GM18498 (cell line): ENCODE measurements at regions not wholly inside any gene's neighbourhood (a gene's known extent, or its start where the extent isn't known, plus 50 kb on each side); places are given as distances from the start of the nearest gene placed in this dataset.
"Not testable (repeated sequence)": the region's sequence is repeated elsewhere in the genome, so short reads cannot be mapped to it uniquely, and the experiment has no call there.

Experiments
- ATAC-seq: cut with Tn5 transposase; IDR thresholded peaks from one replicate; pipeline ENCODE4 v1.9.1; 2021; ENCODE audit warnings: mild to moderate bottlenecking, moderate library complexity; ENCODE audit not compliant: unreplicated experiment

DNA sequence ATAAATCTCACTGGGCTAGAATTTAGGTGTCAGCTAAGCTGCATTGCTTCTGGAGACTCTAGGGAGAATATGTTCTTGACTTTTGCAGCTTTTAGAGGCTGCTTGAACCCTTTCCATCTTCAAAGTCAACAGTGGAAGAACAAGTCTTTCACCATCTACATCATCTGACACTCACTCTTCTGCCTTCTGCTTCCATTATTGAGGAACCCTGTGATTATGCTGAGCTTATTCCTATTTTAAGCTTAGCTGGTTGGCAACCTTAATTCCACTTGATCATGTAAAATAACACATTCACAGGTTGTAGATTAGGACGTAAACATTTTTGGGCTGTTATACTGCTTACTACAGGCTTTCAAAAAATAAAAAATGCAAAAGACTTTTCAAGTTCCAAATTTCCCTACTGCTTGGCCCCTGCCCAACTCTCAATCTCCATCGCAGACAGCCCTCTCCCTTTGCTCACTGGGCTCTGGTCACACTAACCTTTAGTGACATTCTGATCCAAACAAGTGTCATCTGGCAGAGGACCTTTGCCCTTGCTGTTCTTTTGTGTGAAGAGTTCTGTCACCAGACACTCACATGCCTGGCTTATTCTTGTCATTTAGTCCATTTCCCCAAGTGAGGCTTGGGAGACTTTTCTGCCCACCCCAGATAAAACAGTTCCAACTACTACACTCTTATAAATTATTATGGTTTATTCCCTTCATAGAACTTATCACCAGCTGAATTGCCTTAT lies 1056.0 kb downstream of the STIM2 start:
- no peak for ATAC-seq

DNA sequence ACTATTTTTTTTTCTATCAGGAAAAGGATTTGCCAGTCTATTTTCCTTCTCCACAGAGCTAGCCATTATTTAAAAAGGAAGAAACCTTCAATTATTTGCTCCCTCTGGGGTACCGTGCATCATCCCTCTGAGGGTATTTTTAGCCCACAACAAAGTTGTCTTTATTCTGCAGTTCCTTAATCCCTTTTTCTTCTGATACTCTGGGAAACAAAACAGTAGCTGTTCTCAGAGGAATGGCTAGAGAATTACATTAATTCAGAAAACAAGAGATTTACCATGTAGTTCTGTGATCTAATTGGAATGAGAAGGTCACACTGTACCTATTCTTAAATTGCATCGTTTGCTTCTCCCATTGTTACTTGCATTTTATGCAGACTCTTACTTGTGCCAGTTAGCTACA lies 1056.7 kb downstream of the STIM2 start:
- ATAC-seq, result no peak

DNA sequence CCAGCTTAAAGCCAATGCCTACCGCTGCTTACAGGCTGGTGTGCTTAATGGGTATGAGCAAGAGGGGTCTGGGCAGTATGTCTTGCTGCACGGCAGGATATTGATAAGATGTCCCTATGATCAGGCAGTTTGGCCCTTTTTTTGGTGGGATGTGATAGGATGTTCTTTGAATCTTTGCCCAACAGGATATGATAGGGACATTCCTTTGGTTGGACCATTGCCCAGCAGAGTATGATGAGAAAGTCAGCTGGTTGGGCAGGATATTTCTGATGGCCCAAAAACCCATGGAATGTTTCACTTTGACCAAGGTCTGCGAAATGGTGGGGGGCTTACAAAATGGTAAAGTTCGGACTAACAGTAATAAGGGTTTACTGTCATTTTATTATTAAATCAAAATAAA lies 1060.6 kb downstream of the STIM2 start:
- ATAC-seq, result no peak

DNA sequence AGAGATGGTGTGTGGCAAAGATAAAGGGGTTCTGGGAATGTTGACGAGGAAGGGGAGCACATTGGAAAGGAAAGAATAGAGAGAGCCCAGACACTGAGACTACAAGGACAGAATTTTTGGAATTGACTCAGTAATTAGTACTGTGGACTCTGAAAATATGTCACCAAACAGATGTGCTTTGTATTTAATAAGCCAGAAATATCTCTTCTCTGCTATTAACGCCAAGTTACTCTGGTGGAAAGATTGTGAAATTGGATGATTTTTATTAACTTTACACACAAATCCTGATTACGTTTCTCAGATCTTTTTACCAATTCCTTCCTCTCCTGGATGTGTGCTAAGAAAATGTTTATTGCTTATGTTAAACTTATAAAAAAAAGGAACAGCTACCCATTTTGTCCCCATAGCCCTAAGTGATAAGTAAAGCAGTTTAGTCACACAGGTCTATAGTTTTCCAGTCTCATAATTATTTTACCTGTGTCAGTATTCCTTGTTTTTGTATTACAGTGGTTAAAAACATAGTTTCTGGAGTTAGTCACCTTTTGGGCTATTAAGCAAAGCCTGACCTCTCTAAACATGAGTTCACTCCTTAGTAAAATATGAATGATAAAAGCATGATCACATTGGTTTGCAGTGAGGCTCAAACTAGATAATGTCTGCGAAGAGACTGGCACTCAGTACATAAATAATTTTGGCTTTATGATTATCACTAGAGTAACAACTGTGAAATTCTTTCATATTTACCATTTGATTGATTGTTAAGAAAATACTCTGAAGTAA lies 1068.3 kb downstream of the STIM2 start:
- ATAC-seq, result no peak

DNA sequence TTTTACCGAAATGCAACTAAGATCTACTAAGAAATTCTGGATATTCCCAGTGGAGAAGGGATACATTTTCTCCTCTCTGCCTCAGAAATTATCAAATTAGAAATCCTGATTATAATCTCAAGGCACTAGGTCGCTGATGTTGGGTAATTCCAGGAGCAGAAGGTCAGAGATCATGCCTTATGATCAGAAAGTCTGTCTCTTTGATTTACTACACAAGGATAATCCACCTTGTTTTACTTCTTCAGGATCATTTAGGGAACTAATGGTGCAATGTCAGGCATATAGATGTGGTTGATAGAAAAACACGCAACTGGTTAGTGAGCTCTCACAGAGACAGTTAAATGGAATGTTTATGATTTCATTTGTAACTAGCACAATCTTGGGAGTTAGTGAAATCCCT lies 1069.7 kb downstream of the STIM2 start:
- ATAC-seq, result no peak

DNA sequence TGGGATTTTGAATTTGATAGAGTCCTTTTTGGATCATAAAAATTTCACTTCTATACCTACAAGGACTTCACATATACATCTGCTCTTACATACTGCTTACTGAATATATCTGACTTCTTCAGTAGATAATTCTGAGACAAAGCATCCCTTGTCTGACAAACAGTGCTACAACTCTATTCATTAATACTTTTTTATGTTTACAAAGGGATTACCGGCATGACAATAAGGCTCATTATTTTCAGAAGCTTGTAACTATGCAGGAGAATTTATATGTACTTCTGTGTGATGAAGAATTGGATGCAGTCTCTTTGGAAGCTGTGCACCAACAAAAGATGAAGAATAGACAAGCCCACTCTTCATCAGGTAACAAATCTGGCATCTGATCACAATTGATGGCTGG lies 1070.3 kb downstream of the STIM2 start:
- ATAC-seq, result no peak

DNA sequence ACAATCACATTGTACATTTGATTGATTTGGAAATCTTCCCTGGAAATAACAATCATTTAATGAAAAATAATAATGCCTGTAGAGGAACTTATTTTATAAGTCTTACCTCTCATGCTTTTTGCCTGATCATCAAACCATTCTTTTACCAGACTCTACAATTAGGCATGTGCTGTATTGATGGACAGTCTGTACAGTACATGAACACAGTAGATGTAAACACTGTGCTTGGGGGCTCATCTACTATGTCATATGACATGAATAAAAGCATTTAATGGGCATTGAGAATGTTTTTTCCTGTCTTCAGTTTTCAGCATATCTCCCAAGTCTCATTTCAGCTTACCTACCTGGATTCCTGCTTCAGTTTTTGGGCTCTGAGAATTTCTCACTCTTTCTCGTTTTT lies 1070.9 kb downstream of the STIM2 start:
- no peak for ATAC-seq

DNA sequence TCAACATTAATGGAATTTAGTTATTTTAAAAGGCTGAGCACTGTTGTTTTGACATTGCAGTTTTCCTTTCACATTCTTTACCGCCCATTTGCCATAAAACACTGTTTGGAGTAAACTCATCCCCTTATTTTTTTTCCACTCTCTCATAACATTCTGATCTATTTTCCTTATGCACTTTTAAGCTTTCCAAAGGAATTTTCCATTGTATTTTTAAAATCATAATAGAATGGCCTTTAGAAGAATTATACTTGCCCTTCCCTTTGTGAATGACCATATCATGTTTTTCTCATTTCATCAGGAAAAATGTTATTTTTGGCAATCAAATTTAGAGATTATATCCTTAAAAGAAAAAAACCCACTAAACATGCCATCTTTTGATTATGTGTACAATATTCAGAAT lies 1074.2 kb downstream of the STIM2 start:
- no peak for ATAC-seq

DNA sequence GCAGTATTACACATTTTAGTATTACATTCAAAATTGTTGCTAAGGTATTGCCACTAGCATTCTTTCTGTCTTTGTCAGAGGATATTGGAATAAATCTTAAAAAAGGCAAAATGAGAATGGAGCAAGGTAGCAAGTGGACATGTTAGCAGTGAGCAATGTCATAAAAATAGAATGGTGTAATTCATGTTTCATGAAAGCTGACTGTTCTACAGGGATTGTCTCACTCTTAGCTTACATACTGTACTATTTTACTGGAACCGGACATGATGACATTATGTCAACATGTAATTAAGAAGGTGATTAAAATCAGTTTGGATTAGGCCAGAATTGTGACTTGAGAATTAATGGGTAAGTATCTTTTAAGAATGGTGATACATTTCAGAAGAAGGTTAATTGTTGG lies 1086.2 kb downstream of the STIM2 start:
- ATAC-seq, result no peak

DNA sequence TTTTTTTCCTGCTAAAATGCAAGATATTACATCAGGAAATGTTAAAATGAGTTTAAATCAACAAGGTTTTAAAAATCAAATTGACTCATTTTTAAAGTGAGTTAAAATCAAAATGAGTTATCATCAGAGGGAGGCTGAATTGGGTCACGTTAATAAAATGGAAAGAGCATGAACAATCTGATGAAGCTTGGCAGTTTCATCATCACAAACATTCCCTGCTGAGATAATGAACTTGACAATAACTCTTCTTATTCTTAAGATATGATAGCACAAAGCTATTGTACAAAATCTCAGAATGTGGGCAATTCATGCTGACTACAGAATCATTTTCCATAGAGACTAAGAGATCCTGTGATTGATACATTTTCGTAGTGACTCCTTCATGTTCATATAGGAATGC lies 1086.7 kb downstream of the STIM2 start:
- no peak for ATAC-seq

DNA sequence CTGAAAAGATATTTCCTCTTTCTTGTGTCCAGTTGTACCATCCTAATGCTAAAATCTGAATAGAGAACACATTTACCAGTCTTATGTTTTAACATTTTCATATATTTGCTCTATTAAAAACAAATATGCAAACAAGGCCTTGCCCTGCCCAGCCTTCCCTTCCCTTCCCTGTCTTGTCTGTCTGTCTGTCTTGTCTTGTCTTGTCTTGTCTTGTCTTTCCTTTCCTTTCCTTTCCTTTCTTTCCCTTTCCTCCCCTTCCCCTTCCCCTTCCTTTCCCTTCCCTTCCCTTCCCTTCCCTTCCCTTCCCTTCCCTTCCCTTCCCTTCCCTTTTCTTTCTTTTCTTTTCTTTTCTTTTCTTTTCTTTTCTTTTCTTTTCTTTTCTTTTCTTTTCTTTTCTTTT lies 1103.5 kb downstream of the STIM2 start:
- no peak for ATAC-seq

DNA sequence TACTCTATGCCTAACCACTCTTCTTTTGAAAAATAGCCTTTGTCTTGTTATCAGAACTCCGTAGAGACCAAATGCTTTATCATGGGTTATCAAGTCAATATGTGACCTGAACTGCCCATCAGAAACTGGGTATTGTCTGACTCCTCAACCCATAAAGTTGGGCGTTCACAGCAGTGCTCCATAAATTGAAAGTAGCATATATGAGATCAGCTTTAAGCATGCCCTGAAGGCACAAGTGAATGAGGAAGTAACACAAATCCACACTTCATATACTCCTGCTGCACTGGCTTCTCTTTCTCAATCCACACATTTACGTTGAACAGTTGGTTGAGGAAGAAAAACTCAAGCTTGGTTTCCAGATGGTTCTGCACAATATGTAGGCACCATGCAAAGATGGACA lies 1106.0 kb downstream of the STIM2 start:
- ATAC-seq, result no peak

DNA sequence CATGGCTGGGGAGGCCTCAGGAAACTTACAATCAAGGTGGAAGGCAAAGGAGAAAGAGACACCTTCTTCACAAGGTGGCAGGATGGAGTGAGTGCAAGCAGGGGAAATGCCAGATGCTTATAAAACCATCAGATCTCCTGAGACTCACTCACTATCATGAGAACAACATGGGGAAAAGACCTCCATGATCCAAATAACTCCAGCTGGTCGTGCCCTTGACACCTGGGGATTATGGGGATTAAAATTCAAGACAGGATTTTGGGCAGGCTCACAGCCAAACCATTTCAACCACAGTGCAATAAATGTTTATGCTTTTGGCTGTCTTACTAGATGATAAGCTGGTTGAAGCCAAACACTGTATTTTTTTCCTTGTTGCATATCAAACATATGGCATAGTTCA lies 1112.4 kb downstream of the STIM2 start:
- no peak for ATAC-seq

DNA sequence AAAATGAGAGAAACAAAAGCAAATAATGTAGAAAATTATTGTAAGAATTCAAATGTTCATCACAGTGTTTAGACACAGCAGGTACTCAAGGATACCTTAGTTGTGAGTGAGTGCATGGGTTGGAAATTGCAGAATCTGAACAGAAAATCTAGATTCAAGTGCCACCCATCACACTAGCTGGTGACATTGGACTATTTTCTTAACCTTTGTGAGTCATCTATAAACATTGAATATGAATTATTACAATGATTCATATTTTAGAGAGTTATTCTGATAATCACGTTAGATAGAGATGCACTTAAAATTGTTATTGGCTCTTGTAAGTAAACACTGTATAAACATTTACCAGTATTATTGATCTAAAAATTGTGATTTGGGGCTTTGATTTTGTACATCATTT lies 1113.1 kb downstream of the STIM2 start:
- no peak for ATAC-seq

DNA sequence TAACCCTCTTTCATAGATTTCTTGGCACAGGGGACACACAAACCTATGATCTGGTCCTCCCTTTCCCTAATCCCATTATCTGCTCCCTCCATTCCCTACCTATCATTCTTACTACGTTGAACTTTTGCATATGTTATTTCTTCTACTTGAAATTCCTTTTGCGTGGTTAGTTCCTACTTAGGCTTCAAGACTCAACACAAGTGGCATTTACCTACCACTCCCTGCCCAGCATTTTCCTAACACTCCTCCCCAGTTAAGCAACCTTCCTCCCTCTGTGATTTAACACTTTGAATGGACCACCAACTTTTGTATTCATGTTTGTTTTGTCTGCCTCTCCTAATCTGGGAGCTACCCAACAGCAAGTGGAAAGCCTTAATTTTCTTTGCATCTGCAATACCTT lies 1113.7 kb downstream of the STIM2 start:
- no peak for ATAC-seq

DNA sequence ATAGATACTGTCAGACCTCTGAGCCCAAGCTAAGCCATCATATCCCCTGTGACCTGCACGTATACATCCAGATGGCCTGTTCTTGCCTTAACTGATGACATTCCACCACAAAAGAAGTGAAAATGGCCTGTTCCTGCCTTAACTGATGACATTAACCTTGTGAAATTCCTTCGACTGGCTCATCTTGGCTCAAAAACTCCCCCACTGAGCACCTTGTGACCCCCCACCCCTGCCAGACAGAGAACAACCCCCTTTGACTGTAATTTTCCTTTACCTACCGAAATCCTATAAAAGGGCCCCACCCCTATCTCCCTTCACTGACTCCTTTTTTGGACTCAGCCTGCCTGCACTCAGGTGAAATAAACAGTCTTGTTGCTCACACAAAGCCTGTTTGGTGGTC lies 1114.2 kb downstream of the STIM2 start:
- ATAC-seq, result not testable (repeated sequence)

DNA sequence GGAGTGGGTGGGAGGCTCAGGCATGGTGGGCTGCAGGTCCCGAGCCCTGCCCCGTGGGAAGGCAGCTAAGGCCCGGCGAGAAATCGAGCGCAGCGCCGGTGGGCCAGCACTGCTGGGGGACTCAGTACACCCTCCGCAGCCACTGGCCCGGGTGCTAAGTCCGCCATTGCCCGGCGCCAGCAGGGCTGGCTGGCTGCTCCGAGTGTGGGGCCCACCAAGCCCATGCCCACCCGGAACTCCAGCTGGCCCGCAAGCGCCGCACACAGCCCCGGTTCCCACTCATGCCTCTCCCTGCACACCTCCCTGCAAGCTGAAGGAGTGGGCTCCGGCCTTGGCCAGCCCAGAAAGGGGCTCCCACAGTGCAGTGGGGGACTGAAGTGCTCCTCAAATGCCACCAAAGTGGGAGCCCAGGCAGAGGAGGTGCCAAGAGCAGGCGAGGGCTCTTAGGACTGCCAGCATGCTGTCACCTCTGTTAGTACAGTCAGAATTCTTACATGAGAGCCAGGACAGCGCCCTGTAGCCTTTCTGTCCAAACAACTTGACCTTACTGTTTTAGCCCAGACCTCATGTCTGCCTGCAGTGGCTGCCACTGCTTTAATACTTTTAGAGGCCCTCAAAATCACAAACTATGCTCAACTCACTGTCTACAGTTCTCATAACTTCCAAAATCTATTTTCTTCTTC lies 1117.9 kb downstream of the STIM2 start:
- not testable (repeated sequence) for ATAC-seq

DNA sequence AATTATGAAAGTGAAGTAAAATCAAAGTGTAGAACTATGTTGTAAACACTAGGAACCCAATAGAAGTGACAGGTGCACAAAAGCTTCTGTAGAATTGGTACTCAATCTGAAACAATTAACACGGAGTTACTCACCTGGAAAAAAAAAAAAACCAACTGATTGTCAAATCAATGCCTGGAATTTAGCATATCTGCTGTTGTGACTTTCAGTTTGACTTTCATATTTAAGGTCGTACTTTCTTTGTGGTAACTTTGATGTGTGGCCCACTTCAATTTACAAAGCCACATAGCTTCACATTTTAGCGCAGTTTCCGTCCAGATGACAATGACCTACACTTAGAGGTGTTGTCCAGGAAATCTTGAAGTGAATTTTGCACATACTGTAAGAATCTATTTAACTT lies 1124.9 kb downstream of the STIM2 start:
- no peak for ATAC-seq

DNA sequence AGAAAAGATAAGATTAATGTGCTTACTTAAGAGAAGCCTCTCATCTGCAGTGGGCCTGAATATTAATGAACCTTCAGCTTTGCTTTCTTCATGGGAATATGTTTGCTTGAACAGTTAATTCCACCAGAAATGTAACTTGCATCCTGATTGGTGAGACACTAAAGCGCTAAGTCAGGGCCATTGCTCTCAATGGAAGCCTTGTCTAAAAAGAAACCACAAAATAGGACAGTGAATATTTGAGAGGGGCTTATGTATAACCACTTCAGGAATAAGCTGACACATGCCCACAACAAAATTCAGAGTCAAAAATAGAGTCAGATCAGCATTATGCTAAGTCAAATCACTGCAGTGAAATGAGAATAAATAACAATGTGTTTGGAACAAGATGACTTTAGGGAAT lies 1125.8 kb downstream of the STIM2 start:
- ATAC-seq, result no peak

DNA sequence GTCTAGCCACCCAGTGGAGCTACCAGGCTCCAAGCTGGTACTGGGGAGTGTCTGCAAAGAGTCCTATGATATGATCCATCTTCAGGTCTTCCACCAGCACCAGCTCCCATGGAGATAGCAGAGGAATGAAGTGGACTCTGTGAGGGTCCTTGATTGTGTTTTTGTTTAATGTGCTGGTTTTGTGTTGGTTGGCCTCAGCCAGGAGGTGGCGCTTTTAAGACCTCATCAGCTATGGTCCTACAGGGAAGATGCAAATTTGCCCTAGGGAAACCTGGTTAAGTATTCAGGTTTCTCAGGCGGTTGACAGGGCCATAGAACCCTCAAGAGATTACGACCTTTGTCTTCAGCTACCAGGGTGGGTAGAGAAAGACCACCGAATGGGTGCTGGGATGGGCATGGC lies 1141.1 kb downstream of the STIM2 start:
- no peak for ATAC-seq

DNA sequence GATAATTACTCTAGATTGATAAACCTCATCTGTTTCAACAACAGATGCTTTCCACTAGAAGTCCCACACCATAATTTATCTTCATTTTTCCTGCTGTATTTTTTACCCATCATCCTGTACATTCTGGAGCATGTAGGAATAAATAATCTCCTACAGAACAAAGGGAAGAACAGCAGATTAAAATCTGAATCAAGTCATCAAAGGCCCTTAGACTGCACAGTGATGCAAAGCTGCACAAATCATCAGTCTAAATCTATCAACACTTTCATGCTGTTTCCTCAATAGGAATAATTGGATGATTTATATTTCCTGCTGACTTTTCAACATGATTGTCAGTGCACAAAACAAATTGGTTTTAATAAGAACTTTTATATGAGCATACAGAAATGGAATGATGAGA lies 1143.9 kb downstream of the STIM2 start:
- ATAC-seq, result no peak

DNA sequence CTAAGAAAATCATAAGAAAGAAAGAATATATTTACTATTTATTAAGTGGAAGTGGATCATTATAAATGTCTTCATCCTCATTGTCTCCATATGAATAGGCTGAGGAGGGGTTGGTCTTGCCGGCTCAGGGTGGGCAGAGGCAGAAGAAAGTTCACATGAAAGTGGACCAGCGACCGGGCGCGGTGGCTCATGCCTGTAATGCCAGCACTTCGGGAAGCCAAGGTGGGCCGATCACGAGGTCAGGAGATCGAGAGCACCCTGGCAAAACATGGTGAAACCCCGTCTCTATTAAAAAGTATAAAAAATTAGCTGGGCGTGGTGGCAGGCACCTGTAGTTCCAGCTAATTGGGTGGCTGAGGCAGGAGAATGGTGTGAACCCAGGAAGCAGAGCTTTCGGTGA lies 1145.4 kb downstream of the STIM2 start:
- ATAC-seq, result no peak
